ENCODE measurements at regions not wholly inside any gene's neighbourhood (a gene's known extent, or its start where the extent isn't known, plus 50 kb on each side); places are given as distances from the start of the nearest gene placed in this dataset.

DNA sequence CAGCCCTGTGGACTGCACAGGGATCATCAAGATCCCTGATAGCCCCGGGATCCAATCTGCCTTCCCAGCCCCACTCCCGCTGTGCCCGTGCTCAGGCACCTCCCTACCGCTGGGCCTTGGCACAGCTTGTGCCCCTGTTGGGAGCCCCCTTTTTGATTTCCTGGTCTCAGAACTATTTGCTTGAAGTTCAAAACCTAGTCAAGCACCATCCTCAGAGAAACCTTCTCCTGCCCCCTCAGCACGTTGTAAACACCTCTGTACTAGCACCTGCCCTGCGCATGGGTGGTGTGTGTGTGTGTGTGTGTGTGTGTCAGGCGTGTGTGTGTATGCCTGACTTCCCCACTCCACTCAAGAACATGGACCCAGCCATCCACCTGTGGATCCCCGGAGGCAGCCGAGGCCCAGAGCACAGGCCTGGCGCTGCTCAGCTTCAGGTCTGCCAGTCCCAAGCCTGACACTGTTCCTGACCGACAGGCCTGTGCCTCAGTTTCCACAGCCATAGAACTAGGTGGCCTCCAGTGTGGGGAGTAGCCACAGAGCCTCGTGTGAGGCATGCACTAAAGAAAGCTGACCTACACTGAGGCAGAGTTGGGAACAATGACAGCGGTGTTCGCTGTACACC, 65.5 kb downstream of the ADRA2C start:
- DNase-seq (ENCODE audit: low read depth in 2 of 2), result no peak

DNA sequence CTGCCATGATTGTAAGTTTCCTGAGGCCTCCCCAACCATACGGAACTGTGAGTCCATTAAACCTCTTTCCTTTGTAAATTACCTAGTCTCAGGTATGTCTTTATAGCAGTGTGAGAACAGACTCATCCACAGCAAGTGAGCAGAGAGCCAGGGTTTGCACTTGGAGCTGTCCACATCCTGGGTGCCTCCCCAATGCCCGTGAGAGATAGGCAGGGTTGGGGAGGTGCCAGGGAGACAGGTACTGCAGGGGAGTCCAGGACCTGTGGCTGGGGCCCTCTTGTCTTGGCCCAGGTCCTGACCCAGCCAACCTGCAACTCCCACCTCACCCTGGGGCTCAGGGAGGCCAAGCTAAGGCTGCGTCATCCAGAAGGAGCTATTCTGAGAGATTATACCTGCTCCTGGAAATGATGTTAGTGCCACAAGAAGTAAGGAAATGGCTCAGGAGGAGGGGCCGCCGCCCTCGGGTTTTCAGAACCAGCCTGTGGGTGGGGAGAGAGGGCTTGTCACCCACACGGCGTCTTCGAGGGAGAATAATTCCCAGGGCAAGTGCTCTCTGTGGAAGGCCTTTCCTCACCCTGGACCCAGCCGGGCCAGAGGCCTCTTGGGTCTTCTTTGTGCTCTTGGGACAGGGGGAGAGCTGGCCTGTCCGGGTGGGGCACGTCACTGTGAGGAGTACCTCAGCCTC, 66.5 kb downstream of the ADRA2C start:
- no peak for DNase-seq (ENCODE audit: low read depth in 2 of 2)

DNA sequence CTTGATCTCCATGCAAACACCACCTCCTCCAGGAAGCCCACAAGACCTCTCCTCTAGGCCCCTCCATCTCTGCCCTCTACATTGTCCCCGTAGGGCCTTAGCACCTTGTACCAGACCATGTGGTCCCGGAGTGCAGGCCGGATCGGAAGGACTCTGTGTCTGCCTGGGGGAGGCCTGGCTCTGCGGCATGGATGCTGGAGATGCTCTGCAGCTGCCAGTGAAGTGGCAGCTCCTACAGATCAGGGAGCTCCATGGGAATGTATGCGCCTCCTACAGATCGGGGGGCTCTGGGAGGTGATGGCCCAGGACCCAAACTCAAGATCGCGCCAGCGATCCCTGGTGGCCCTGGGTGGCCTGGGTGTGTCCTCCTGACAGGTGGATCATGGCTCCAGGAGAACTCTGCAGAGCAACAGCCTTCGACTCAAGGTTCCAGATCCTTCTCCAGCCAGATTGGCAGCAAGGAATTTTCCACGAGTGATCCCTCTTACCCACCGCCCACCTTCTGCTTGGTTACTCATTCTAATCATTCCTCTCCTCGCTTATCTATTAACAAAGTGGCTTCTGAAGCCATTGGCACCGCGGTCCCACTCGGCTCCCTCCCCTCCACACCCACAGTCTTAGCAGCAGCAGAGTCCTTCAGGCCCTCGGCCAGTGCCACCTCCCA, 67.3 kb downstream of the ADRA2C start:
- DNase-seq (ENCODE audit: low read depth in 2 of 2), result no peak

DNA sequence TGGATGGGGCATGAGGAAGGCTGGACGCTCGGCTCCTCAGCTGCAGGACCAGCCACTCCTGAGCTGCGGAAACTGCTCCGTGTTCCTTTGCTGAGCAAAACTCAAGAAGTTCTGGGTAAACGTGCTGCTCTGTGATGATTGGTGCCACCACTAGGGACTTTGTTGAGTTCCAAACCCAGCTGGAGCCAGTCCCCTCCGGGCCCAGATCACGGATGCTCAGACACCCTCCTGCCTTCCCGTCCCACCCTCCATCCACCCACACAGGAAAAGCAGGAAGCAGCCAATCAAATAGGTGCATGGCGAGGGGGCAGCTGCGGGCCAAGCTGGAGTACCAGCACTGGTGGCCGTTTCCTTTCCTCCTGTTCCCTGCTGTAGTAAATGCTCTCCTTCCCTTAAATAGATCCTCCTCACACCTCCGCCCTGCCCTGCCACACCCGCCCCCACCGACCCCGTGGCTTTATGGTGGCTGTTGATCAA, 68.0 kb downstream of the ADRA2C start:
- DNase-seq (ENCODE audit: low read depth in 2 of 2), result no peak

DNA sequence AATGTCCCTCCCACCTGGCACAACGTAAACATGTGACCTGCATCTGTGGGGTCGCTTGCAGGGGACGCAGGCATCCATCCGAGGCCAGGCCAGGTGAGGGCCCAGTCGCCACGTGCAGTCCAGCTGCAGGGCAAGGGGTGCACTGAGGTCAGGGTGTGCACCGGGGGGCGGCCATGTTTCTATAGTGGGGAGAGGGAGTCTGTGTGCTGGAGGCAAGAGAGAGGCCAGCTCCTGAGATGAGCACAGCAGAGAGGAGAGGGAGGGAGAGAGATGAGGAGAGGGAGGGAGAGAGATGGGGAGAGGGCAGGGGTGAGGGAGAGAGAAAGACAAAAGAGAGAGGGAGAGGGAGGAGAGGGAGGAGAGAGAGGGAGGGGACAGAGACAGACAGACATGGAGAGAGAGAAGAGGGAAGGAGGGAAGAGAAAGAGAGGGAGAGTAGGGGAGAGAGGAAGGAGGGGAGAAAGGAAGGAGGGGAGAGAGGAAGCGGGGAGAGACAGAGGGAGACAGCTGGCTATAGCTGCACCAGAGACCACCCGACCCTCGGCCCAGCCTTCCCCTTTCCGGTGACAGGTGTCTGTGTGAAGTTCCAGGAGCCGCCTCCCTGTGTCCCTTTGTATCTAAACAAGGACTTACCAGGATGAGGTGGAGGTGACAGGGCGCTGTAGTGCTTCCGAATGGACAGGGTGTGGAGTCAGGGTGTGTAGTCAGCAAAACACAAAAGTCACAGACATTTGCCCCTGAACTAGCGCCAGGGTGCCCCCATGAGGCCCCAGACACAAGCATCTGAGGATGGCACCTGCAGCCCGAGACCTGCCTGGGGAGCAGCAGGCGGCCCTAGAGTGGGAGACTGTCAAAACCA, 68.7 kb downstream of the ADRA2C start:
- DNase-seq (ENCODE audit: low read depth in 2 of 2), result no peak

DNA sequence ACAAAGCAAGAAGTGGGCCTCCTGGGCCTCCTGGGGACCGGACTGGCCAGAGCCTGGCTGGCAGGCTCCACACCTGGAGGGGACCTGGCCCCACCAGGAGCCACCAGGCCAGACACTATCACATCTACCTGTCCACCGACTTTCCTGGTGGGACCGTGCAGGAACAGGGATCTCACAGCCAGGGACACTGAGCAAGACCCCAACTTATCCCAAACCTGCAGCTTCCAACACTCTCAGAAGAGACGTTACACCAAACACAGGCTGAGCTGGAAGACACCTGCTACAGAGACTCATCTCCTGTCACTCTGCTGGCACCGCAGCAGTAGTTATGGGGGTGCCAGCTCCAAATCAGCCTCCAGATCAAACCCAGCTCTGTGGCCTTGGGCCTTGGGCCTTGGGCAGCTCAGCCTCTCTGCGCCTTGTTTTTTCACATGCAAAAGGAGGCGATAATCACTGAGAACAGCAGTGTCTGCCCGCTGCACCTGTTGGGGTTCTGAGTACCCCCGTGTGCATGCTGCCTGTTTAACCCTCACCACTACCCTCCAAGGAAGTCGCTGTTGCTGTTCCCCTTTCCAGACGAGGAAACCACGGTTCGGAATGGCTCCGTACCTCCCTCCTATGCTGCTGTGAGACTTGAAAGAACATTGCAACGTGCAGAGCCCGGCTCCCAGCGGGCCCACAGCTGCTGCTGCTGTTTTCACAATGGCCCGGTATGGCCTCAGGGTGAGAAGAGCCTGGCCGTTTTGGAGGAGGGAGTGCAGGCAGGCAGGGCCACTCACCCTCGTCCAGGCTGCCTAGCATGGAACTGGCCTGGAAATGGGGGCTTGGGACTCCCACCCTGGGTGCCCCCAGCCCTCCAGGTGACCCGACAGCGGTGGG, 69.6 kb downstream of the ADRA2C start:
- no peak for DNase-seq (ENCODE audit: low read depth in 2 of 2)

DNA sequence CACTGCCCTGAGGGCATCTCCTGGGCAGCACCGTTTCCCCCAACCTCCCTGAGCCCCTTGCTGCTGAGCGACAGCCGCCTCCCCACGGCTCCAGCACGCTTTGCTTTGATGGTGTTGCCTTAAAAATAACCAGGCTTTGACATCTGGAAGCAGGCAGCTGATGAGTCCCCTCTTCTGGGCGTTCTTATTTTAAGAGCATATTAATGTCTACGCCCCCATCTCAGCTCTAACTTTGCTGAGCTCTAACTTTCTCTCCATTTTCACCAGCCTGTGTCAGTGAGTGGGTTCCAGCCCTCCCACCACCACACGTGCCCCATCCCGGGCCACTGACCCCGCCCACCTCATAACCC, 70.2 kb downstream of the ADRA2C start:
- DNase-seq (ENCODE audit: low read depth in 2 of 2), result no peak

DNA sequence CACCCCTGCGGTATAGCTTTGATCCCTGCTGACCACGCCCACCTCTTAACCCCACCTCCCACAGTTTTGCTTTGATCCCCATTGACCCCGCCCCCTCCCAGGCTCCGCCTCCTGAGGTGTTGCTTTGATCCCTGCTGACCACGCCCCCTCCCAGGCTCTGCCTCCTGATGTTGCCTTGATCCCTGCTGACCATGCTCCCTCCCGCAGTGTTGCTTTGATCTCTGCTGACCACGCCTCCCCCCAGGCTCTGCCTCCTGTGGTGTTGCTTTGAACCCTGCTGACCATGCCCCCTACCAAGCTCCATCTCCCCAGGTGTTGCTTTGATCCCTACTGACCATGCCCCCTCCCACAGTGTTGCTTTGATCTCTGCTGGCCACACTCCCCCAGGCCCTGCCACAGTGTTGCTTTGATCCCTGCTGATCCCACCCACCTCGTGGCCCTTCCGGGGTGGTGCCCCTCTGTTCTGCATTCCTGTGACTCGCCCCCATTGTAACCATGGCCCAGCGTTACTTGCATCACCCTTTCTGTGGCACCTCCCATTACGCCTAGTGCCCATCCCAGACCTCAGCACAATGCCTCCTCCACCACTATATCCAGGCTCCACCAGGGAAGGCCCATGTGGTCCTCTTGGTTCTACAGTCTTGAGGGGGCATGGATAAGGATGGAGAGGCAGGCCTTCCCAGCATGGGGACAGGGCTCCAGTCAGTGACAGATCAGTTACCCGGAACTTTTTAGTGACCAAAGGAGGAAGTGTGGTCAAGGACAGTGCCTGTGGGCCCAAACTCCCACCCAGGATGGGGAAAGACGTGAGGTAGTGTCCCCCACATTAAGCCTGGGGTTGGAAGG, 70.8 kb downstream of the ADRA2C start:
- no peak for DNase-seq (ENCODE audit: low read depth in 2 of 2)

DNA sequence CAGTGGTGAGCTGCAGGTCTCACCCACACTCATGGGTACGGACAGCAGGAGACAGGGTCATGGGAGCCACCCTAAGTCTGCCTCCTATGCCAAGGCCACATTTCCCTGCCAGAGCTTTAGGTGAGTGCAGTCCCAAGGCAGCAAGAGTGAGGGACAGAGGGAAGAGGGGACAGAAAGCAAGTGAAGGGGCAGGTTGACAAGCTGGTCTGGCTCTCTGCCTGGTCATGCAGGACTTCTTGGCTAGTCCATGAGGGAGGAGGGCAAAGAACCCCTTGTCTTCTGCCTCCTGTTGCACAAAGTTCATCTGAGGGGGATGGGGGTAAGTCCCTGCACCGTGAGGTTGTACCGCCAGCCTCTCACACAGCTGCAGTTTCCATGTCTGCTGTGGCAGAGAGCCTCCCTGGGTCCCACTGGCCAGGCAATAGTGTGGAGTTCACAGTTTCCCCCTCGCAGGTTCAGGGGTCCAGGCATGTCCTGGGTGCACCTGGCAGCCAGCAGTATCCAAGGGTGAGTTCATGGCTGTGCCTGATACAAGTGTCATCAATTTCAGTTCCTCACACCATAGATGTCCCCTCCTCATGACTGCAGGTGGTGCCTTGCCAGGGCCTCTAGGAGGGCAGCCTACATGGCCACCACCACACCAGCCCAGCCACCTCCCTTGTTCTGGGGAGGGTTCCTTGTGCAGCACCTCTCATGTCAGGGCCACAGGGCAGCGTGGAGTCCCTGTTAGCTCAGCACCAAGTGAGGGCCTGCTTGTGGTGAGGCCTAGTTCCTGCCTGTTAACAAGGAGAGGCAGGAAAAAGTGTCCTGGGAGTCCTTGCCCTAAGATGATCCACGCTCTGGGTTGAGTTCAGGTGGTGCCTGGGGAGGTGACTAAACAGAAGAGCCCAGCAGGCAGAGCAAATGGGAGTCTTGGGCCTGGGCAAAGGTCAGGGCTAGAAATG, 72.5 kb downstream of the ADRA2C start:
- no peak for DNase-seq (ENCODE audit: low read depth in 2 of 2)

DNA sequence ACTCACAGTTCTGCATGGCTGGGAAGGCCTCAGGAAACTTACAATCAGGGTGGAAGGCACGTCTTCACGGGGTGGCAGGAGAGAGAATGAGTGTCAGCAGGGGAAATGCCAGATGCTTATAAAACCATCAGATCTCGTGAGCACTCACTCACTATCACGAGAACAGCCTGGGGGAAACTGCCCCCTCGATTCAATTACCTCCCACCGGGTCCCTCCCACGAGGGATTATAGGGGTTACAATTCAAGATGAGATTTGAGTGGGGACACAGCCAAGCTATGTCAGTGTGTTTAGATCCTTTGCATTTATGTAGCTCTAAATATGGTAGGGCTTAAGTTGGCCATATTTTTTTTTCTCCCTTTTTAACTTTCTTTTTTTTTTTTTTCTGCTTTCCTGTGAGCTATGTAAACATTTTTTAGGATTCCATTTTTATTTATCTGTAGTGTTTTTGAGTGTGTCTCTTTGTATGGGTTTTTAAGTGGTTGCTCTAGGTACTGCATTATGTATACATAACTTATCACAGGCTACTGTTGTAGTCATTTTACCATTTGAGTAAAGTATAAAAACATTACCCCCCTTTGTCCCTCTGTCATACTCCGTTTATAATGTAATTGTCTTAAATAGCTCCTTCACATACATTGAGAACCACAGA, 79.0 kb downstream of the ADRA2C start:
- no peak for DNase-seq (ENCODE audit: low read depth in 2 of 2)

DNA sequence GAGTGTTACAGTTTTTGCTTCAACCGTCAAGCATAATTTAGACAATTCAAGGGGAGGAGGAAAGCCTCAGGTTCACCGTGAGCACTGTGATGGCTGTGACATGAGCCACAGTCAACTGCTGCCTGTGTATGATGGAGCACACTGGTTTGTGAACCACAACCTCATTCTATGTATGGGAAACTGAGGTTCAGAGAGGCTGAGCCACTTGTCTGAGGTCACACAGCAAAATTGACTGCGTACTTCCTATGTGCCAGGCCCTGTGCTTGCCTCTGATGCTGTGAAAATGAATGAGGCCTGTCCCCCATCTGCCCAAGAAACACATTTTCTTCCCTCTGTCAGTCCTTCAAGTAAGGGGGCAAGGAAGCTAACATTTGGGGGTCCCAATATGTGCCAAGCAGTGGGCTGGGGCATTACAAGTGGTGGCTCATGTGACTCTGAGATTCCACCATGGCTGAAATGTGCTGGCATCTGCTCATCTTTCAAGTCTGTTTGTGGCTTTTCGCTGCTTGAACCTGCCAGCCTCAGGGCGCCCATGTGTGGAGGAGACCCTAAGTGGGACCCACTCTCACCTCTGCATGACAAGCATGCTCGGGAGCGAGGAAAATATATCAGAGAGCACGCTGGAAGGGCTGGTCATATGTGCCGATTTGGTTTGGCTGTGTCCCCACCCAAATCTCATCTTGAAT, 79.7 kb downstream of the ADRA2C start:
- DNase-seq (ENCODE audit: low read depth in 2 of 2), result no peak

DNA sequence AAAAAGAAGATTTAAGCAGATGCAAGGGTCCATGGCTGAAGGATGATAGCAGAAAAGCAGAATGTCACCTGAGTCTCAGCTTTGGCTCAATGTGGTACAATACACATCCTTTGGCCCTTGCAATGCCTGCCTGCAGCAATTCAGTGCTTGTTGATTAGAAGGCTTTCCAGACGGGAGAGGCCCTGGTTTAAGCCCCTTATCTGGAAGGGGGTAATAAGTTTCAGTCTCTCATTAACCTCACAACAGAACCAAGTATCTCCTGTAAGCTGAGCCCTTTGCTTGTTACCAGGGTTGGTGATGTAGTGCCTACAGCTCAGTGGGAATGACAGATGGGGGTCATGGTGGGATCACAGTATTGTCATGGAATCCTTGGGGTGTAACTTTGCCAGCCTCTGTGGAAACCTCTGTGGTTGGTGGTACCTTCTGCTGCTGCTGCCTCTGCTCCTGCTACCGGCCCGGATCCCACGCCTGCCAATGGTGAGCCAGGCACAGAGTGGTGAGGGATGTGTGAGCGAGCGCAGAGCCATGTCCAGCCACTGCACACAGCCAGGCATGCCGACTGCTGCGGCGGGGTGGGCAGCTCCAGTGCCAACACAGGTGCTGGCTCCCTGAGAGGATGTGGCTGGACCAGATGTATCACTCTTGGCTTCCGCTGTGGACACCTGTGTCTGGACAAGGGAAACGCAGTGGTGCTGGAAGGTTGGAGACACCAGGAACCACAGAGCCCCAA, 81.2 kb downstream of the ADRA2C start:
- no peak for DNase-seq (ENCODE audit: low read depth in 2 of 2)

DNA sequence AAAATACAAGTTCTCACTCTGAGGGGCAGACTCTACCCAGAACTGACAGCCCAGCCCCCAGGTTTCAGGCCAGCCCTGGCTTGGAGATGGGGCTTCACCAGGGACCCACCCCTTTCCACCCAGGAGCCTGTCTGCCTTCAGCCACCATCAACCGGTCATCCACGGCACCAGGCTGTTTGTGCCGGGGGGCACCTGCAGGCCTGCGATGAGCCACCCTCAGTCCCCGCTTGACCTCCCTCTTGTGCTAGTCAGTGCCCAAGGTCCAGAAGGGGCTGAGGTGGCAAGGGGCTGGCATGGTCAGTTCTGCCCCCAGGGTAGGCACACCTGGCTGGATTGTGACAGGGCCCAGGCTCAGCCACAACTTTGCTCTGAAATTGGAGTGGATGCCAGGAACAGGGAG, 82.1 kb downstream of the ADRA2C start:
- DNase-seq (ENCODE audit: low read depth in 2 of 2), result no peak

DNA sequence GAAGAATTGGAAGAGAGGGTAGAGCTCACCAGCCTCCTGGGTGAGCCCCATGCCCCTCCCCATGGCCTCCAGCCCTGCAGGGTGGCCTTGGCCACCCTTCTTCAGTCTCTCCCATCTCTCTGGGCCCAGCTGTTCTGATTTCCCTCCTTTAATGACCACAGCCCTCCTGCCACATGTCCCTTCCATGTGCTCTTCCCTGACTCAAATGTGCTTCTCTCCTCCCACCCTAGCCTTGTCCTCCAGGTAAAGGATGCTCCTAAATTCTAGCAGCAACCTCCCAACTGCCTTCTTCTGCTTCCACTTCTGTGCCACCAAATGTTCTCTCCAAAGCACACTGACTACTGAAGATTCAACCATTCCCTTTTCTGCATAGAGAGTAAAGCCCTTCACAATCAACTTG, 83.0 kb downstream of the ADRA2C start:
- no peak for DNase-seq (ENCODE audit: low read depth in 2 of 2)

DNA sequence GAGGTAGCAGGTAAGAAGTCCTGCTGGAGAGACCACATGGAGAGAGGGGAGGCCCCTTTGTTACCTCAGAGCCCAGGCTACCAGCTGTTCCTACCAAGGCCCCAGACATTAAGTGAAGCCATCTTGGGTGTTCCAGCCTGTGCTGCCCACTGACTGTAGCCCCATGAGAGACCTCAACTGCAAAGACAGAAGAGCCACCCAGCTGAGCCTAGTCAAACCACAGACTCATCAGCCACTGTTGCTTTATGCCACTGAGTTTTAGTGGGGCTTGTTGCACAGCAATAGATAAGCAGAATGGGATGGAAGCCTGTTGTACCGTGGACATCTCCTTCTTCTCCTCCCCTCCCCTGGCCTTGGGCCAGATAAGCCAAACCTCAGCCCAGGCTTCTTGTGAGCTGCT, 83.9 kb downstream of the ADRA2C start:
- no peak for DNase-seq (ENCODE audit: low read depth in 2 of 2)

DNA sequence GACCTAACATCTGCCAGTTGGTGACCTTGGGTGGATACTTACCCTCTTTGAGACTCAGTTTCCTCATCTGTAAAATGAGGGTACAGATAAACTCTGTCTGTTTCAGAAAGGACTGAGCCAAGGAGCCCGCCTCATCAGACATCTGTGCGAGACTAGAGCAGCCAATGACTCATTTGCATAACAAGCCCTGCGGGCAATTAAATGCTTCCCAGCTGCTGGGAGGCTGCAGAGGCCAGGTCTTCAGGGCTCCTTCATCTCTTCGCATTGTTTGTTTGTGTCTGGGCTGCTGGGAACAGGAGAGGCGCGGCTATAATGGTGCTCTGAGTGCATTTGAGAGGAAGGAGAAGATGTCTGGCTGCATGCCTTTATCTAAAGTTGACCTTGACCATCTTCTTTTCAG, 85.0 kb downstream of the ADRA2C start:
- no peak for DNase-seq (ENCODE audit: low read depth in 2 of 2)

DNA sequence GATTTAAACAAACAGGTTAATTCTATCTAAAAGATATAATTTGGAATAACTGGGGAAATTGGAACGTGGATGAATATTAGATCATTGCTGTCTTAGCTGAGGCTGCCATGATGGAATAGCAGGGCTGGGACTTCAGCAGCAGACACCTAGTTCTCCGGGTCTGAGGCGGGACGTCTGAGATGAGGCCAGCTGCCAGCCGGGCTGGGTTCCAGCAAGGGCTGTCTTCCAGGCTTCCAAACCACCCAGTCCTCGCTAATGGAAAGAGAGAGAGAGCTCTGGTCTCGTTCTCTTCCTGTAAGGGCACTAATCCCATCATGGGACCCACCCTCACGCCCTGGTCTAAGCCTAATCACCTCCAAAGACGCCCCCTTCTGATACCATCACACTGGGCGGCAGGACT, 85.7 kb downstream of the ADRA2C start:
- DNase-seq (ENCODE audit: low read depth in 2 of 2), result no peak

DNA sequence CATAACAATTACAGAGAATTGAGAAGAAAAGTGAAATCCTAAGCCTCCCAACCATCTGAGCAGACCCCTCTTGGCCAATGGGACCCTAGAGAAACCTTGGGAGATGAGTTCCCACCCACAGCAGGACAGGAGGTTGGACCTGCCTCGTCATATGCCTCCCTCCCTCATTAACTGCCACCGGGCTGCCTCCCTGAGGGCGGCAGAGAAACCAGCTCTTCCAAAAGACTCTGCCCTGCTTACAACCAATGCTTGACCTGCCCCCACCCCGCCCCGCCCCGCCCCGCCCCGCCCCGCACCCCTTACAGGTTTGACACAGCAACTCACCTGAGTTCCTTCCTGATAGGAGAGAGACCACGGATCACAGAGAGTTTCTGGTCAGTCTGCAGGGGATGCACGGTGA, 86.1 kb downstream of the ADRA2C start:
- DNase-seq (ENCODE audit: low read depth in 2 of 2), result no peak

All from stimulated activated CD8-positive, alpha-beta memory T cell treated with anti-CD3 and anti-CD28 coated beads, Interleukin-2, amount 100 ng/mL, for 1 hour (primary cell).